GM12878 (cell line): ENCODE measurements at regions not wholly inside any gene's neighbourhood (a gene's known extent, or its start where the extent isn't known, plus 50 kb on each side); places are given as distances from the start of the nearest gene placed in this dataset.

Experiments used
- ATAC-seq: fragments of 200-7000 bp; cut with Tn5 transposase; 3 replicates; pipeline ENCODE4 v1.9.1; 2020; ENCODE audit warnings: mild to moderate bottlenecking, moderate library complexity
- BruUV-seq: library from RNA; stranded (reverse); fragments of 400-500 nt; replicated peaks from 2 replicates; lab custom pipeline; 2021; lab: Mats Ljungman, UMichigan
- CTCF ChIA-PET: fragments of 300-600 bp; sonication (Branson Sonifier 250); formaldehyde crosslinking; extraction: SDS; loops from one replicate; lab custom pipeline; 2021; ENCODE audit warnings: inconsistent platforms; lab: Yijun Ruan, JAX
- POLR2A ChIA-PET: fragments of 350-600 bp; formaldehyde crosslinking; extraction: SDS; loops from one replicate; lab custom pipeline; 2021; ENCODE audit warnings: inconsistent platforms; lab: Charles Lee
- RAD21 ChIA-PET: fragments of 300-600 bp; sonication (Branson Sonifier 250); formaldehyde crosslinking; loops from one replicate; lab custom pipeline; 2023; ENCODE audit warnings: antibody characterized with exemption; ENCODE audit not compliant: unreplicated experiment; lab: Charles Lee
- SMC1A ChIA-PET: fragments of 300-600 bp; sonication (Branson Sonifier 250); formaldehyde crosslinking; loops from one replicate; lab custom pipeline; 2023; ENCODE audit not compliant: unreplicated experiment, uncharacterized antibody; lab: Charles Lee
- DNase-seq: peaks from one replicate; pipeline ENCODE4 v3.0.0-alpha.2; 2011; ENCODE audit warnings: low read depth, low spot score
- FAIRE-seq: peaks from 3 replicates; lab custom pipeline; 2011; peaks lifted over from hg19 to GRCh38; lab: Jason Lieb, UNC
- H2AFZ ChIP-seq: 2 replicates; pipeline ENCODE4 v1.6.0; 2011; ENCODE audit warnings: low read depth, low read length, control low read depth; ENCODE audit not compliant: control insufficient read depth
- H3K27ac ChIP-seq: 2 replicates; pipeline ENCODE4 v1.5.1; 2011; ENCODE audit warnings: control low read depth; ENCODE audit not compliant: control insufficient read depth, insufficient read depth
- H3K27me3 ChIP-seq, 2 experiments: replicated peaks in 1 of 2; 2 replicates each; pipeline versions ENCODE4 v1.6.0 to v1.6.1; 2011; ENCODE audit warnings: low read length in 1 of 2; ENCODE audit not compliant: control insufficient read depth in 2 of 2, insufficient read depth in 2 of 2
- H3K36me3 ChIP-seq, 2 experiments: 2 replicates each; pipeline ENCODE4 v1.5.1; 2011; ENCODE audit warnings: low read length in 1 of 2; ENCODE audit not compliant: control insufficient read depth in 2 of 2, insufficient read depth in 2 of 2
- H3K4me1 ChIP-seq: 2 replicates; pipeline ENCODE4 v1.6.1; 2011; ENCODE audit warnings: mild to moderate bottlenecking, low read length, moderate library complexity, mixed read lengths; ENCODE audit not compliant: control insufficient read depth, insufficient read depth
- H3K4me2 ChIP-seq: 2 replicates; pipeline ENCODE4 v1.6.0; 2011; ENCODE audit warnings: control low read depth; ENCODE audit not compliant: control insufficient read depth, insufficient read depth
- H3K4me3 ChIP-seq: fragments of 200-600 bp; sonication (generic); 2 replicates; pipeline ENCODE4 v1.5.1; 2016
- H3K79me2 ChIP-seq: 2 replicates; pipeline ENCODE4 v1.6.0; 2011; ENCODE audit warnings: low read length; ENCODE audit not compliant: control insufficient read depth, insufficient read depth
- H3K9ac ChIP-seq: 2 replicates; pipeline ENCODE4 v1.8.0; 2011; ENCODE audit warnings: low read length, control low read depth, mixed read lengths; ENCODE audit not compliant: control insufficient read depth, insufficient read depth
- H3K9me3 ChIP-seq: replicated peaks from 3 replicates; pipeline ENCODE4 v1.5.1; 2011; ENCODE audit warnings: mild to moderate bottlenecking, low read length; ENCODE audit not compliant: control insufficient read depth, insufficient read depth
- H4K20me1 ChIP-seq: 2 replicates; pipeline ENCODE4 v1.6.0; 2011; ENCODE audit not compliant: control insufficient read depth, insufficient read depth
- CBX5 ChIP-seq: sonication (generic); IDR thresholded peaks from 2 replicates; pipeline ENCODE4 v1.6.1; 2016; ENCODE audit warnings: low read depth, moderate library complexity, mild to moderate bottlenecking, inconsistent platforms
- CHD4 ChIP-seq: fragments of 200-600 bp; sonication (generic); IDR thresholded peaks from 2 replicates; pipeline ENCODE4 v1.6.1; 2016; ENCODE audit warnings: mild to moderate bottlenecking
- CREM ChIP-seq: IDR thresholded peaks from 2 replicates; pipeline ENCODE4 v1.6.1; 2014; ENCODE audit warnings: antibody characterized with exemption, low read depth
- FOXM1 ChIP-seq: IDR thresholded peaks from 2 replicates; pipeline ENCODE4 v1.6.1; 2012; ENCODE audit warnings: low read depth, mild to moderate bottlenecking, inconsistent platforms, low read length, moderate library complexity
- MTA2 ChIP-seq: fragments of 450-650 bp; IDR thresholded peaks from 2 replicates; pipeline ENCODE4 v1.6.1; 2016; ENCODE audit warnings: low read depth, mild to moderate bottlenecking, moderate library complexity
- NR2C1 ChIP-seq: fragments of 450-650 bp; IDR thresholded peaks from 2 replicates; pipeline ENCODE4 v1.6.1; 2017; ENCODE audit warnings: antibody characterized with exemption, mild to moderate bottlenecking, moderate library complexity
- PAX8 ChIP-seq: fragments of 450-650 bp; IDR thresholded peaks from 2 replicates; pipeline ENCODE4 v1.6.1; 2017; ENCODE audit warnings: mild to moderate bottlenecking, moderate library complexity
- RBBP5 ChIP-seq: fragments of 200-600 bp; sonication (generic); conservative IDR thresholded peaks from 2 replicates; pipeline ENCODE4 v1.6.1; 2016
- STAT1 ChIP-seq: fragments of 450-650 bp; conservative IDR thresholded peaks from 2 replicates; pipeline ENCODE4 v1.6.1; 2014; ENCODE audit warnings: antibody characterized with exemption, mild to moderate bottlenecking
- WGBS: methylation state at CpG from one replicate; pipeline ENCODE4 v1.1.6; 2016; ENCODE audit warnings: low lambda C conversion rate; ENCODE audit not compliant: insufficient replicate concordance, insufficient coverage; ENCODE audit errors: missing lambda C conversion rate; 5-methylcytosine and 5-hydroxymethylcytosine counted together
- in situ Hi-C: fragments of 300-500 bp; cut with MboI; formaldehyde crosslinking; loops from 9 replicates; pipeline ENCODE4 v1.14.3; 2018; ENCODE audit warnings: mixed read lengths
- intact Hi-C: fragments of 100-400 bp; cut with micrococcal nuclease; formaldehyde crosslinking; loops from one replicate; pipeline ENCODE4 v1.14.2; 2022; ENCODE audit not compliant: unreplicated experiment
- TF ChIP-seq, protein P1 (sequence below): fragments of 450-650 bp; formaldehyde crosslinking; IDR thresholded peaks from 2 replicates; pipeline ENCODE4 v1.4.0; 2022; ENCODE audit warnings: mild to moderate bottlenecking, moderate library complexity
- TF ChIP-seq, protein P2 (sequence below): fragments of 450-650 bp; IDR thresholded peaks from 2 replicates; pipeline ENCODE4 v1.6.1; 2018; ENCODE audit warnings: borderline replicate concordance, mild to moderate bottlenecking; ENCODE audit not compliant: partially characterized antibody
- TF ChIP-seq, protein P3 (sequence below): fragments of 150-350 bp; IDR thresholded peaks from 2 replicates; pipeline ENCODE4 v1.6.1; 2016; ENCODE audit warnings: low read depth, low read length
- TF ChIP-seq, protein P4 (sequence below): fragments of 150-350 bp; IDR thresholded peaks from 2 replicates; pipeline ENCODE4 v1.6.1; 2014; ENCODE audit warnings: mild to moderate bottlenecking, low read depth, low read length

DNA sequence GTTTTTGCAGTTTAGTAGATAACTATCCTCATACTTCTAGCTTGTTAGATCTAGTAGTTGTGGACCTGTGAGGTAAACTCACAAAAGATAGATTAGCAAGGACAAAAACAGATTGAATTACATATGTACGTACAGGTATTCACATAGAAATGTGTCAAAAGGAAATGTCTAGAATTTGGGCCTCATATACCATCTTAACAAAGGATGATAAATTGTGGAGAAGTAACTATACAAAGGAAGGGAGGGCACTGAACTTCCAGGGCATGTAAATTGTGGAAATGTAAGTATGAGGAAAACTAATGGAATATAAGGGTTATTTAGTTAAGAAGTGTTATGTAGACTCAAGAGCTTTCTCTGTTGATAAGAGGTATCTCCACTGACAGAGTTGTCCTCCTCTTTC, 477.3 kb downstream of the KCNJ2 start:
- H3K9me3 ChIP-seq: no peaks in the 10 kb centered on the region
- WGBS: 35% methylated on average over 1 of the region's 1 CpG
- H3K9ac ChIP-seq: no peak overlapping the region
- H3K27ac ChIP-seq: no peak overlapping the region
- H2AFZ ChIP-seq: no peak overlapping the region
- SMC1A ChIA-PET: no interaction called here
- intact Hi-C loops: no loop called here
- no peaks in the 10 kb centered on the region for H3K36me3 ChIP-seq
- H4K20me1 ChIP-seq: no peaks in the 10 kb centered on the region
- H3K79me2 ChIP-seq: no peaks in the 10 kb centered on the region
- no peak overlapping the region for H3K4me3 ChIP-seq
- H3K4me1 ChIP-seq: no peaks in the 10 kb centered on the region
- DNase-seq (no peak), ATAC-seq (no peak), FAIRE-seq (no peak)
- CTCF ChIA-PET: no interaction called here
- POLR2A ChIA-PET: no interaction called here
- in situ Hi-C loops: loop anchor here (25.0 kb wide), 1 partner anchor 1741 kb away; no protein-coding TSS in a partner anchor
- RAD21 ChIA-PET: no interaction called here
- no peak overlapping the region for H3K4me2 ChIP-seq
- H3K27me3 ChIP-seq: no peaks in the 10 kb centered on the region
- no TSS peak for BruUV-seq
- TF ChIP-seq CREM (no peak), NR2C1 (no peak), CBX5 (no peak), RBBP5 (no peak), PAX8 (no peak), MTA2 (no peak), FOXM1 (no peak), CHD4 (no peak), STAT1 (no peak)
- TF ChIP-seq, protein P1, sequence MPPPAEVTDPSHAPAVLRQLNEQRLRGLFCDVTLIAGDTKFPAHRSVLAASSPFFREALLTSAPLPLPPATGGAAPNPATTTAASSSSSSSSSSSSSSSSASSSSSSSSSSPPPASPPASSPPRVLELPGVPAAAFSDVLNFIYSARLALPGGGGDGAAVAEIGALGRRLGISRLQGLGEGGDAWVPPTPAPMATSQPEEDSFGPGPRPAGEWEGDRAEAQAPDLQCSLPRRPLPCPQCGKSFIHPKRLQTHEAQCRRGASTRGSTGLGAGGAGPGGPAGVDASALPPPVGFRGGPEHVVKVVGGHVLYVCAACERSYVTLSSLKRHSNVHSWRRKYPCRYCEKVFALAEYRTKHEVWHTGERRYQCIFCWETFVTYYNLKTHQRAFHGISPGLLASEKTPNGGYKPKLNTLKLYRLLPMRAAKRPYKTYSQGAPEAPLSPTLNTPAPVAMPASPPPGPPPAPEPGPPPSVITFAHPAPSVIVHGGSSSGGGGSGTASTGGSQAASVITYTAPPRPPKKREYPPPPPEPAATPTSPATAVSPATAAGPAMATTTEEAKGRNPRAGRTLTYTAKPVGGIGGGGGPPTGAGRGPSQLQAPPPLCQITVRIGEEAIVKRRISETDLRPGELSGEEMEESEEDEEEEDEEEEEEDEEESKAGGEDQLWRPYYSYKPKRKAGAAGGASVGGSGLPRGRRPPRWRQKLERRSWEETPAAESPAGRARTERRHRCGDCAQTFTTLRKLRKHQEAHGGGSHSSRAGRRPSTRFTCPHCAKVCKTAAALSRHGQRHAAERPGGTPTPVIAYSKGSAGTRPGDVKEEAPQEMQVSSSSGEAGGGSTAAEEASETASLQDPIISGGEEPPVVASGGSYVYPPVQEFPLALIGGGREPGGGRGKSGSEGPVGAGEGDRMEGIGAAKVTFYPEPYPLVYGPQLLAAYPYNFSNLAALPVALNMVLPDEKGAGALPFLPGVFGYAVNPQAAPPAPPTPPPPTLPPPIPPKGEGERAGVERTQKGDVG: no peak
- TF ChIP-seq, protein P2, sequence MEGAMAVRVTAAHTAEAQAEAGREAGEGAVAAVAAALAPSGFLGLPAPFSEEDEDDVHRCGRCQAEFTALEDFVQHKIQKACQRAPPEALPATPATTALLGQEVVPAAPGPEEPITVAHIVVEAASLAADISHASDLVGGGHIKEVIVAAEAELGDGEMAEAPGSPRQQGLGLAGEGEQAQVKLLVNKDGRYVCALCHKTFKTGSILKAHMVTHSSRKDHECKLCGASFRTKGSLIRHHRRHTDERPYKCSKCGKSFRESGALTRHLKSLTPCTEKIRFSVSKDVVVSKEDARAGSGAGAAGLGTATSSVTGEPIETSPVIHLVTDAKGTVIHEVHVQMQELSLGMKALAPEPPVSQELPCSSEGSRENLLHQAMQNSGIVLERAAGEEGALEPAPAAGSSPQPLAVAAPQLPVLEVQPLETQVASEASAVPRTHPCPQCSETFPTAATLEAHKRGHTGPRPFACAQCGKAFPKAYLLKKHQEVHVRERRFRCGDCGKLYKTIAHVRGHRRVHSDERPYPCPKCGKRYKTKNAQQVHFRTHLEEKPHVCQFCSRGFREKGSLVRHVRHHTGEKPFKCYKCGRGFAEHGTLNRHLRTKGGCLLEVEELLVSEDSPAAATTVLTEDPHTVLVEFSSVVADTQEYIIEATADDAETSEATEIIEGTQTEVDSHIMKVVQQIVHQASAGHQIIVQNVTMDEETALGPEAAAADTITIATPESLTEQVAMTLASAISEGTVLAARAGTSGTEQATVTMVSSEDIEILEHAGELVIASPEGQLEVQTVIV: no peak
- TF ChIP-seq, protein P3, sequence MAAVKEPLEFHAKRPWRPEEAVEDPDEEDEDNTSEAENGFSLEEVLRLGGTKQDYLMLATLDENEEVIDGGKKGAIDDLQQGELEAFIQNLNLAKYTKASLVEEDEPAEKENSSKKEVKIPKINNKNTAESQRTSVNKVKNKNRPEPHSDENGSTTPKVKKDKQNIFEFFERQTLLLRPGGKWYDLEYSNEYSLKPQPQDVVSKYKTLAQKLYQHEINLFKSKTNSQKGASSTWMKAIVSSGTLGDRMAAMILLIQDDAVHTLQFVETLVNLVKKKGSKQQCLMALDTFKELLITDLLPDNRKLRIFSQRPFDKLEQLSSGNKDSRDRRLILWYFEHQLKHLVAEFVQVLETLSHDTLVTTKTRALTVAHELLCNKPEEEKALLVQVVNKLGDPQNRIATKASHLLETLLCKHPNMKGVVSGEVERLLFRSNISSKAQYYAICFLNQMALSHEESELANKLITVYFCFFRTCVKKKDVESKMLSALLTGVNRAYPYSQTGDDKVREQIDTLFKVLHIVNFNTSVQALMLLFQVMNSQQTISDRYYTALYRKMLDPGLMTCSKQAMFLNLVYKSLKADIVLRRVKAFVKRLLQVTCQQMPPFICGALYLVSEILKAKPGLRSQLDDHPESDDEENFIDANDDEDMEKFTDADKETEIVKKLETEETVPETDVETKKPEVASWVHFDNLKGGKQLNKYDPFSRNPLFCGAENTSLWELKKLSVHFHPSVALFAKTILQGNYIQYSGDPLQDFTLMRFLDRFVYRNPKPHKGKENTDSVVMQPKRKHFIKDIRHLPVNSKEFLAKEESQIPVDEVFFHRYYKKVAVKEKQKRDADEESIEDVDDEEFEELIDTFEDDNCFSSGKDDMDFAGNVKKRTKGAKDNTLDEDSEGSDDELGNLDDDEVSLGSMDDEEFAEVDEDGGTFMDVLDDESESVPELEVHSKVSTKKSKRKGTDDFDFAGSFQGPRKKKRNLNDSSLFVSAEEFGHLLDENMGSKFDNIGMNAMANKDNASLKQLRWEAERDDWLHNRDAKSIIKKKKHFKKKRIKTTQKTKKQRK: no peak
- TF ChIP-seq, protein P4, sequence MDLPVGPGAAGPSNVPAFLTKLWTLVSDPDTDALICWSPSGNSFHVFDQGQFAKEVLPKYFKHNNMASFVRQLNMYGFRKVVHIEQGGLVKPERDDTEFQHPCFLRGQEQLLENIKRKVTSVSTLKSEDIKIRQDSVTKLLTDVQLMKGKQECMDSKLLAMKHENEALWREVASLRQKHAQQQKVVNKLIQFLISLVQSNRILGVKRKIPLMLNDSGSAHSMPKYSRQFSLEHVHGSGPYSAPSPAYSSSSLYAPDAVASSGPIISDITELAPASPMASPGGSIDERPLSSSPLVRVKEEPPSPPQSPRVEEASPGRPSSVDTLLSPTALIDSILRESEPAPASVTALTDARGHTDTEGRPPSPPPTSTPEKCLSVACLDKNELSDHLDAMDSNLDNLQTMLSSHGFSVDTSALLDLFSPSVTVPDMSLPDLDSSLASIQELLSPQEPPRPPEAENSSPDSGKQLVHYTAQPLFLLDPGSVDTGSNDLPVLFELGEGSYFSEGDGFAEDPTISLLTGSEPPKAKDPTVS: no peak
